K562 (cell line): ENCODE measurements at regions not wholly inside any gene's neighbourhood (a gene's known extent, or its start where the extent isn't known, plus 50 kb on each side); places are given as distances from the start of the nearest gene placed in this dataset.

ENCODE experiments used
- ATAC-seq: fragments of 200-7000 bp; cut with Tn5 transposase; 3 replicates; pipeline ENCODE4 v1.9.1; 2020; ENCODE audit warnings: moderate library complexity
- BruUV-seq: library from RNA; stranded (reverse); fragments of 400-500 nt; replicated peaks from 2 replicates; lab custom pipeline; 2021; lab: Mats Ljungman, UMichigan
- CTCF ChIA-PET: fragments of 300-600 bp; formaldehyde crosslinking; extraction: SDS; loops from one replicate; lab custom pipeline; 2021; ENCODE audit warnings: low intra/inter-chr PET ratio; lab: Yijun Ruan, JAX
- POLR2A ChIA-PET: fragments of 300-600, 350-650 bp; sonication (Branson Sonifier 250); formaldehyde crosslinking; extraction: SDS; loops from one replicate; lab custom pipeline; 2021; ENCODE audit warnings: antibody characterized with exemption, inconsistent platforms; lab: Yijun Ruan, JAX
- DNase-seq, 4 experiments: peaks; one replicate each; pipeline versions ENCODE4 v3.0.0 to v3.0.0-alpha.2; 2011 to 2018; ENCODE audit warnings: low spot score in 3 of 4, mixed read lengths in 3 of 4; ENCODE audit errors: extremely low read depth in 1 of 4
- FAIRE-seq: peaks from 2 replicates; lab custom pipeline; 2011; peaks lifted over from hg19 to GRCh38; lab: Jason Lieb, UNC
- H2AFZ ChIP-seq: 2 replicates; pipeline ENCODE4 v1.6.0; 2011; ENCODE audit warnings: low read depth, low read length, control low read depth, inconsistent platforms
- H3K27ac ChIP-seq: fragments of 200-600 bp; 3 replicates; pipeline ENCODE4 v1.8.0; 2011; ENCODE audit warnings: low read depth, mild to moderate bottlenecking, control low read depth, inconsistent platforms, low read length, moderate library complexity, mixed read lengths; ENCODE audit errors: extremely low read depth
- H3K27me3 ChIP-seq, 2 experiments: fragments of 300-600 bp in 1 of 2; 2 replicates in 1 of 2; 3 replicates in 1 of 2; pipeline versions ENCODE4 v1.6.0 to v1.8.0; 2011; ENCODE audit warnings: inconsistent platforms in 2 of 2, low read length in 2 of 2, mild to moderate bottlenecking in 1 of 2, mixed read lengths in 1 of 2, moderate library complexity in 1 of 2; ENCODE audit not compliant: control insufficient read depth in 2 of 2, insufficient read depth in 2 of 2
- H3K36me3 ChIP-seq: fragments of 300-600 bp; 3 replicates; pipeline ENCODE4 v1.8.0; 2011; ENCODE audit warnings: mild to moderate bottlenecking, low read length, inconsistent platforms; ENCODE audit not compliant: control insufficient read depth, insufficient read depth
- H3K4me1 ChIP-seq, 2 experiments: fragments of 200-600 bp in 1 of 2; replicated peaks in 1 of 2; 2 replicates in 1 of 2; 3 replicates in 1 of 2; pipeline versions ENCODE4 v1.5.1 to v1.8.0; 2011; ENCODE audit warnings: inconsistent platforms in 2 of 2, low read length in 2 of 2, mild to moderate bottlenecking in 1 of 2, mixed read lengths in 1 of 2, moderate library complexity in 1 of 2; ENCODE audit not compliant: control insufficient read depth in 2 of 2, insufficient read depth in 2 of 2
- H3K4me2 ChIP-seq: 2 replicates; pipeline ENCODE4 v1.6.1; 2011; ENCODE audit warnings: low read length, control low read depth, inconsistent platforms, mixed read lengths; ENCODE audit not compliant: insufficient read depth
- H3K4me3 ChIP-seq: fragments of 200-600 bp; sonication (generic), shearing (Covaris generic); 2 replicates; pipeline ENCODE4 v1.5.1; 2016; ENCODE audit warnings: control low read depth, inconsistent platforms
- H3K79me2 ChIP-seq: fragments of 200-600 bp; 3 replicates; pipeline ENCODE4 v1.8.0; 2011; ENCODE audit warnings: low read length, inconsistent platforms; ENCODE audit not compliant: control insufficient read depth, insufficient read depth
- H3K9ac ChIP-seq, 2 experiments: 2 replicates each; pipeline versions ENCODE4 v1.6.0 to v1.6.1; 2011; ENCODE audit warnings: low read depth in 2 of 2, low read length in 2 of 2, control low read depth in 1 of 2, inconsistent platforms in 1 of 2, mild to moderate bottlenecking in 1 of 2, mixed read lengths in 1 of 2; ENCODE audit not compliant: insufficient read depth in 1 of 2
- H3K9me1 ChIP-seq: one replicate; pipeline ENCODE4 v1.6.0; 2011; ENCODE audit warnings: inconsistent platforms, mild to moderate bottlenecking, low read length, moderate library complexity; ENCODE audit not compliant: control insufficient read depth, insufficient read depth
- H3K9me3 ChIP-seq: replicated peaks from 2 replicates; pipeline ENCODE4 v1.5.1; 2011; ENCODE audit warnings: low read depth, low read length, inconsistent platforms; ENCODE audit not compliant: control insufficient read depth, insufficient read depth
- H4K20me1 ChIP-seq: replicated peaks from 2 replicates; pipeline ENCODE4 v1.6.1; 2011; ENCODE audit warnings: low read length, inconsistent platforms, mixed read lengths; ENCODE audit not compliant: control insufficient read depth, insufficient read depth
- CEBPG ChIP-seq, 3 experiments: fragments of 200-800 bp in 1 of 3; sonication (Bioruptor generic) in 1 of 3; sonication (generic) in 1 of 3; formaldehyde crosslinking in 1 of 3; IDR thresholded peaks in 2 of 3; conservative IDR thresholded peaks in 1 of 3; 2 replicates each; pipeline versions ENCODE4 v1.6.1 to v1.8.0; 2016 to 2022; ENCODE audit warnings: missing compliant biosample characterization in 2 of 3, missing genetic modification characterization in 2 of 3, mild to moderate bottlenecking in 1 of 3, missing genetic modification reagents in 1 of 3
- ELF4 ChIP-seq: fragments of 450-650 bp; formaldehyde crosslinking; IDR thresholded peaks from 2 replicates; pipeline ENCODE4 v1.4.0; 2022; ENCODE audit warnings: missing genetic modification characterization
- EZH2 ChIP-seq: IDR thresholded peaks from 2 replicates; pipeline ENCODE4 v1.6.1; 2012; ENCODE audit warnings: low read depth, mild to moderate bottlenecking, inconsistent platforms, low read length, borderline replicate concordance
- MCM3 ChIP-seq: fragments of 450-650 bp; IDR thresholded peaks from 2 replicates; pipeline ENCODE4 v1.6.1; 2016
- RBFOX2 ChIP-seq: fragments of 200-400 bp; formaldehyde crosslinking; IDR thresholded peaks from 2 replicates; pipeline ENCODE4 v1.6.1; 2017; ENCODE audit warnings: low read depth, mild to moderate bottlenecking, low read length, moderate library complexity
- RBM15 ChIP-seq: fragments of 200-400 bp; formaldehyde crosslinking; IDR thresholded peaks from 2 replicates; pipeline ENCODE4 v1.6.1; 2018; ENCODE audit warnings: mild to moderate bottlenecking, low read length, moderate library complexity; ENCODE audit not compliant: insufficient read depth
- TFAP4 ChIP-seq: sonication (generic); formaldehyde crosslinking; IDR thresholded peaks from 2 replicates; pipeline ENCODE4 v1.8.0; 2022; ENCODE audit warnings: missing genetic modification reagents, mild to moderate bottlenecking, moderate library complexity, borderline replicate concordance
- THAP7 ChIP-seq: fragments of 250-450 bp; sonication (Bioruptor Pico); IDR thresholded peaks from 2 replicates; pipeline ENCODE4 v1.5.0; 2021
- ZNF436 ChIP-seq: fragments of 250-450, 450-650 bp; sonication (Bioruptor Pico); formaldehyde crosslinking; IDR thresholded peaks from 2 replicates; pipeline ENCODE4 v1.7.0; 2020; ENCODE audit warnings: mild to moderate bottlenecking
- ZNF445 ChIP-seq: fragments of 250-450 bp; sonication (Bioruptor Pico); IDR thresholded peaks from 2 replicates; pipeline ENCODE4 v1.4.0; 2020; ENCODE audit warnings: low read depth, mild to moderate bottlenecking, moderate library complexity
- ZNF507 ChIP-seq: conservative IDR thresholded peaks from 2 replicates; pipeline ENCODE4 v1.6.1; 2017; ENCODE audit warnings: missing genetic modification characterization, missing compliant biosample characterization
- WGBS: fragments of 100-300 bp; shearing (Covaris generic); methylation state at CpG from one replicate; pipeline ENCODE4 v1.1.6; 2016; ENCODE audit warnings: low coverage, mixed read lengths; ENCODE audit not compliant: insufficient coverage; ENCODE audit errors: missing lambda C conversion rate; 5-methylcytosine and 5-hydroxymethylcytosine counted together
- in situ Hi-C: fragments of 300-500 bp; cut with MboI; formaldehyde crosslinking; loops from 4 replicates; pipeline ENCODE4 v1.15.0; 2018; ENCODE audit warnings: inconsistent platforms, mixed read lengths
- intact Hi-C: fragments of 100-400 bp; cut with micrococcal nuclease; formaldehyde crosslinking; loops from 2 replicates; pipeline ENCODE4 v1.14.2; 2022

DNA sequence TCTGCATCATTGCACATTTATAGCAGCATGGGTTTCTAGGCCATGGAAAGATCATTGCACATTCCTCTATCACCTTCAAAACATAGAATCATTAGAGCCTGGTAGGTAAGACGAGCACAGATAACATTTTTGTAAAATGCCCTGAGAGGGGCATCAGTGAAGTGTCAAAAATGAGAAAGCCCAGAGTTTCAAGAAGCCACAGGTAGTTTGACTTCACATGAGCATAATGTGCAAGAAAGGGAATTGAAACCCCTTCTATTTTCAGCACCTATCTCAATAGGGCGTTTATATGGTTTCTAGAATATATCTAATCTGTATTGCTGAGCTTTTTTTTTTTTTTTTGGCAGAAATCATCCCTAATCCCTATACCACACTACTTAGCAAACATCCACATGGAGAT, 2441.7 kb downstream of the ARAP2 start:
- no peaks in the 10 kb centered on the region for H3K9me3 ChIP-seq
- no peak overlapping the region for H2AFZ ChIP-seq
- H3K27me3 ChIP-seq, result no peaks in the 10 kb centered on the region
- in situ Hi-C loops, result no loop called here
- intact Hi-C loops, result no loop called here
- no peak overlapping the region for H3K4me2 ChIP-seq
- 0% methylated on average over 2 of the region's 2 CpGs for WGBS
- TF ChIP-seq ELF4 (CRISPR knock-in tag) (no peak), CEBPG (CRISPR knock-in tag; IDR thresholded peaks at IDR 0.05) (no peak), CEBPG (tag; conservative IDR thresholded peaks at IDR 0.05 in 1 of 2, IDR thresholded peaks at IDR 0.05 in 1 of 2) (no peak), TFAP4 (CRISPR knock-in tag) (no peak), MCM3 (no peak), RBFOX2 (no peak), THAP7 (CRISPR knock-in tag) (no peak), RBM15 (no peak), EZH2 (no peak), ZNF507 (tag) (no peak), ZNF436 (CRISPR knock-in tag) (no peak), ZNF445 (no peak)
- H3K9me1 ChIP-seq, result no peaks in the 10 kb centered on the region
- no peaks in the 10 kb centered on the region; the same call in 2 of the 3 replicates for H3K36me3 ChIP-seq
- CTCF ChIA-PET, result no interaction called here
- ATAC-seq (no peak), DNase-seq (no peak), FAIRE-seq (no peak)
- no peaks in the 10 kb centered on the region for H4K20me1 ChIP-seq
- H3K4me3 ChIP-seq, result no peak overlapping the region
- no peak overlapping the region for H3K9ac ChIP-seq
- no peaks in the 10 kb centered on the region for H3K79me2 ChIP-seq
- POLR2A ChIA-PET, result no interaction called here
- no peaks in the 10 kb centered on the region for H3K4me1 ChIP-seq
- no TSS peak for BruUV-seq
- H3K27ac ChIP-seq, result no peak overlapping the region
